ENCODE measurements at regions not wholly inside any gene's neighbourhood (a gene's known extent, or its start where the extent isn't known, plus 50 kb on each side); places are given as distances from the start of the nearest gene placed in this dataset.

- Histone ChIP-seq H3K9me2 (replicated peaks; ENCODE audit: low read depth, low read length) (no peaks in the 10 kb centered on the region), H3K4me3 (ENCODE audit: low read length, poor library complexity, severe bottlenecking) (no peak overlapping the region), H4K20me1 (ENCODE audit: insufficient read depth, low read length, poor library complexity, severe bottlenecking) (no peaks in the 10 kb centered on the region), H3K79me2 (ENCODE audit: insufficient read depth, low read length) (no peaks in the 10 kb centered on the region), H3K9ac (ENCODE audit: low read depth, low read length, poor library complexity, severe bottlenecking) (no peak overlapping the region), H3K4me1 (ENCODE audit: insufficient read depth, low read length, poor library complexity, severe bottlenecking) (no peaks in the 10 kb centered on the region), H3K9me3 (ENCODE audit: insufficient read depth, low read depth, low read length) (no peaks in the 10 kb centered on the region), H3K27me3 (ENCODE audit: insufficient read depth, low read length, poor library complexity, severe bottlenecking) (no peaks in the 10 kb centered on the region), H3K4me2 (ENCODE audit: low read depth, low read length, poor library complexity, severe bottlenecking) (no peak overlapping the region), H3F3A (ENCODE audit: low read depth) (no peaks in the 10 kb centered on the region), H2AFZ (ENCODE audit: low read length) (no peak overlapping the region), H3K36me3 (ENCODE audit: insufficient read depth, low read length) (no peaks in the 10 kb centered on the region)
- TF ChIP-seq EZH2phosphoT487 (IDR thresholded peaks at IDR 0.05; ENCODE audit: borderline replicate concordance) (no peak), CTCF (conservative IDR thresholded peaks at IDR 0.05; ENCODE audit: low read length) (no peak)
Measured at GRCh38 chr13:22031702-22032286, 360.9 kb downstream of the FGF9 start.

GRCh38 chr13:22032905-22033304, 362.0 kb downstream of the FGF9 start:
- no peak for TF ChIP-seq EZH2phosphoT487 (IDR thresholded peaks at IDR 0.05; ENCODE audit: borderline replicate concordance)
- TF ChIP-seq CTCF (conservative IDR thresholded peaks at IDR 0.05; ENCODE audit: low read length): no peak
- no peaks in the 10 kb centered on the region for H3K9me3 ChIP-seq (ENCODE audit: insufficient read depth, low read depth, low read length)
- no peaks in the 10 kb centered on the region for H3K36me3 ChIP-seq (ENCODE audit: insufficient read depth, low read length)

GRCh38 chr13:22039961-22040360, 369.1 kb downstream of the FGF9 start:
- TF ChIP-seq EZH2phosphoT487 (IDR thresholded peaks at IDR 0.05; ENCODE audit: borderline replicate concordance) (no peak), CTCF (conservative IDR thresholded peaks at IDR 0.05; ENCODE audit: low read length) (no peak)
- Histone ChIP-seq H3K36me3 (ENCODE audit: insufficient read depth, low read length) (no peaks in the 10 kb centered on the region), H3K79me2 (ENCODE audit: insufficient read depth, low read length) (no peaks in the 10 kb centered on the region), H3K27me3 (ENCODE audit: insufficient read depth, low read length, poor library complexity, severe bottlenecking) (no peaks in the 10 kb centered on the region), H3F3A (ENCODE audit: low read depth) (no peaks in the 10 kb centered on the region), H3K9me2 (replicated peaks; ENCODE audit: low read depth, low read length) (no peaks in the 10 kb centered on the region), H4K20me1 (ENCODE audit: insufficient read depth, low read length, poor library complexity, severe bottlenecking) (no peaks in the 10 kb centered on the region), H3K4me1 (ENCODE audit: insufficient read depth, low read length, poor library complexity, severe bottlenecking) (no peaks in the 10 kb centered on the region), H3K9ac (ENCODE audit: low read depth, low read length, poor library complexity, severe bottlenecking) (no peak overlapping the region), H3K4me3 (ENCODE audit: low read length, poor library complexity, severe bottlenecking) (no peak overlapping the region), H3K9me3 (ENCODE audit: insufficient read depth, low read depth, low read length) (no peaks in the 10 kb centered on the region), H2AFZ (ENCODE audit: low read length) (no peak overlapping the region), H3K4me2 (ENCODE audit: low read depth, low read length, poor library complexity, severe bottlenecking) (no peak overlapping the region)

More at GRCh38 chr13:22032905-22033304, 362.0 kb downstream of the FGF9 start:
- Histone ChIP-seq H3K9ac (ENCODE audit: low read depth, low read length, poor library complexity, severe bottlenecking) (no peak overlapping the region), H3K79me2 (ENCODE audit: insufficient read depth, low read length) (no peaks in the 10 kb centered on the region), H4K20me1 (ENCODE audit: insufficient read depth, low read length, poor library complexity, severe bottlenecking) (no peaks in the 10 kb centered on the region), H3F3A (ENCODE audit: low read depth) (no peaks in the 10 kb centered on the region), H3K4me3 (ENCODE audit: low read length, poor library complexity, severe bottlenecking) (no peak overlapping the region), H3K9me2 (replicated peaks; ENCODE audit: low read depth, low read length) (no peaks in the 10 kb centered on the region), H2AFZ (ENCODE audit: low read length) (no peak overlapping the region), H3K27me3 (ENCODE audit: insufficient read depth, low read length, poor library complexity, severe bottlenecking) (no peaks in the 10 kb centered on the region), H3K4me2 (ENCODE audit: low read depth, low read length, poor library complexity, severe bottlenecking) (no peak overlapping the region), H3K4me1 (ENCODE audit: insufficient read depth, low read length, poor library complexity, severe bottlenecking) (no peaks in the 10 kb centered on the region)
